HepG2 (cell line): ENCODE measurements at regions not wholly inside any gene's neighbourhood (a gene's known extent, or its start where the extent isn't known, plus 50 kb on each side); places are given as distances from the start of the nearest gene placed in this dataset.

Experiments used
- ATAC-seq: fragments of 200-7000 bp; cut with Tn5 transposase; 3 replicates; pipeline ENCODE4 v1.9.1; 2020; ENCODE audit warnings: mild to moderate bottlenecking, moderate library complexity
- BruUV-seq: library from RNA; stranded (reverse); fragments of 400-500 nt; replicated peaks from 2 replicates; lab custom pipeline; 2021; lab: Mats Ljungman, UMichigan
- CTCF ChIA-PET: fragments of 300-600 bp; formaldehyde crosslinking; extraction: SDS; loops from one replicate; lab custom pipeline; 2021; ENCODE audit warnings: low total read pairs, inconsistent platforms, low intra/inter-chr PET ratio; lab: Yijun Ruan, JAX
- POLR2A ChIA-PET: fragments of 350-600 bp; sonication (Branson Sonifier 250); formaldehyde crosslinking; loops from one replicate; lab custom pipeline; 2020; ENCODE audit warnings: antibody characterized with exemption, inconsistent platforms; lab: Yijun Ruan, JAX
- DNase-seq: peaks from one replicate; pipeline ENCODE4 v3.0.0-alpha.2; 2015; ENCODE audit warnings: low spot score
- FAIRE-seq: peaks from 3 replicates; lab custom pipeline; 2011; peaks lifted over from hg19 to GRCh38; lab: Jason Lieb, UNC
- H2AFZ ChIP-seq: one replicate; pipeline ENCODE4 v1.6.1; 2011; ENCODE audit warnings: low read length, inconsistent platforms
- H3K27ac ChIP-seq: fragments of 300-600 bp; 3 replicates; pipeline ENCODE4 v1.8.0; 2011; ENCODE audit warnings: mixed run types, mild to moderate bottlenecking, mixed read lengths, low read length, inconsistent platforms; ENCODE audit not compliant: insufficient read depth; ENCODE audit errors: extremely low read length
- H3K27me3 ChIP-seq, 2 experiments: fragments of 200-600 bp in 1 of 2; 2 replicates in 1 of 2; 3 replicates in 1 of 2; pipeline versions ENCODE4 v1.6.0 to v1.8.0; 2011; ENCODE audit warnings: low read length in 2 of 2, mild to moderate bottlenecking in 2 of 2, moderate library complexity in 2 of 2, inconsistent platforms in 1 of 2; ENCODE audit not compliant: insufficient read depth in 2 of 2, control insufficient read depth in 1 of 2
- H3K36me3 ChIP-seq, 2 experiments: fragments of 200-600 bp in 1 of 2; replicated peaks in 1 of 2; 2 replicates in 1 of 2; 3 replicates in 1 of 2; pipeline versions ENCODE4 v1.5.1 to v1.8.0; 2011; ENCODE audit warnings: low read length in 2 of 2, inconsistent platforms in 1 of 2; ENCODE audit not compliant: insufficient read depth in 2 of 2, control insufficient read depth in 1 of 2
- H3K4me1 ChIP-seq: 2 replicates; pipeline ENCODE4 v1.5.1; 2012; ENCODE audit warnings: low read length, inconsistent platforms; ENCODE audit not compliant: insufficient read depth
- H3K4me2 ChIP-seq: 2 replicates; pipeline ENCODE4 v1.6.0; 2011; ENCODE audit warnings: low read depth, low read length, inconsistent platforms
- H3K4me3 ChIP-seq, 3 experiments: fragments of 200-600 bp in 1 of 3; sonication (generic), shearing (Covaris generic) in 1 of 3; replicated peaks in 1 of 3; 2 replicates each; pipeline ENCODE4 v1.5.1; 2011 to 2016; ENCODE audit warnings: low read length in 3 of 3, inconsistent platforms in 2 of 3, low read depth in 2 of 3, mild to moderate bottlenecking in 2 of 3, control low read depth in 1 of 3, mixed read lengths in 1 of 3; ENCODE audit not compliant: insufficient read depth in 1 of 3
- H3K79me2 ChIP-seq: one replicate; pipeline ENCODE4 v1.6.1; 2011; ENCODE audit warnings: low read length, inconsistent platforms; ENCODE audit not compliant: insufficient read depth
- H3K9ac ChIP-seq: 2 replicates; pipeline ENCODE4 v1.6.0; 2011; ENCODE audit warnings: mild to moderate bottlenecking, low read depth, low read length, inconsistent platforms; ENCODE audit not compliant: insufficient read depth
- H3K9me3 ChIP-seq: 2 replicates; pipeline ENCODE4 v1.5.1; 2012; ENCODE audit warnings: mild to moderate bottlenecking, low read length
- H4K20me1 ChIP-seq: 2 replicates; pipeline ENCODE4 v1.6.0; 2011; ENCODE audit warnings: inconsistent platforms, mild to moderate bottlenecking, low read length, moderate library complexity; ENCODE audit not compliant: insufficient read depth
- CEBPG ChIP-seq: IDR thresholded peaks from 2 replicates; pipeline ENCODE4 v1.6.1; 2016
- HMGXB3 ChIP-seq: sonication (generic); formaldehyde crosslinking; IDR thresholded peaks from 2 replicates; pipeline ENCODE4 v1.4.0; 2020; ENCODE audit warnings: missing genetic modification reagents, borderline replicate concordance
- KAT7 ChIP-seq: IDR thresholded peaks from 2 replicates; pipeline ENCODE4 v1.6.1; 2018; ENCODE audit warnings: borderline replicate concordance, missing compliant biosample characterization
- NPAS2 ChIP-seq: sonication (generic); formaldehyde crosslinking; IDR thresholded peaks from 2 replicates; pipeline ENCODE4 v1.8.0; 2022; ENCODE audit warnings: mild to moderate bottlenecking, missing genetic modification reagents, borderline replicate concordance
- RBFOX2 ChIP-seq: fragments of 200-400 bp; formaldehyde crosslinking; IDR thresholded peaks from 2 replicates; pipeline ENCODE4 v1.6.1; 2017; ENCODE audit warnings: low read depth, mild to moderate bottlenecking, low read length
- RORA ChIP-seq: sonication (generic); formaldehyde crosslinking; IDR thresholded peaks from 2 replicates; pipeline ENCODE4 v1.5.0; 2020; ENCODE audit warnings: mild to moderate bottlenecking, missing genetic modification reagents, moderate library complexity
- SNAI1 ChIP-seq: sonication (generic); formaldehyde crosslinking; IDR thresholded peaks from 2 replicates; pipeline ENCODE4 v1.5.0; 2020; ENCODE audit warnings: mild to moderate bottlenecking, missing genetic modification reagents, borderline replicate concordance
- XRCC5 ChIP-seq: fragments of 200-400 bp; formaldehyde crosslinking; optimal IDR thresholded peaks from 2 replicates; pipeline ENCODE3; 2017; ENCODE audit warnings: mild to moderate bottlenecking, low read length
- ZFP90 ChIP-seq: sonication (generic); formaldehyde crosslinking; IDR thresholded peaks from 2 replicates; pipeline ENCODE4 v1.8.0; 2022; ENCODE audit warnings: missing genetic modification reagents, mild to moderate bottlenecking, inconsistent platforms, borderline replicate concordance
- ZNF605 ChIP-seq: sonication (generic); formaldehyde crosslinking; IDR thresholded peaks from 2 replicates; pipeline ENCODE4 v1.8.0; 2022; ENCODE audit warnings: mild to moderate bottlenecking, missing genetic modification reagents
- ZNF782 ChIP-seq: sonication (generic); formaldehyde crosslinking; IDR thresholded peaks from 2 replicates; pipeline ENCODE4 v1.4.0; 2020; ENCODE audit warnings: missing genetic modification reagents, mild to moderate bottlenecking, borderline replicate concordance
- WGBS: methylation state at CpG from one replicate; pipeline ENCODE4 v1.1.6; 2017; ENCODE audit warnings: low lambda C conversion rate; 5-methylcytosine and 5-hydroxymethylcytosine counted together
- in situ Hi-C: cut with HindIII; loops from 2 replicates; pipeline ENCODE4 v1.10.0; 2017; ENCODE audit warnings: low pct_unique_long_range_greater_than_20kb; ENCODE audit not compliant: extremely low pct_ligation_motif_present
- intact Hi-C: fragments of 100-400 bp; cut with micrococcal nuclease; formaldehyde crosslinking; loops from one replicate; pipeline ENCODE4 v1.10.0; 2022; ENCODE audit not compliant: unreplicated experiment
- TF ChIP-seq, protein P1 (sequence below): sonication (generic); formaldehyde crosslinking; IDR thresholded peaks from 2 replicates; pipeline ENCODE4 v1.4.0; 2020; ENCODE audit warnings: mild to moderate bottlenecking, missing genetic modification reagents

DNA sequence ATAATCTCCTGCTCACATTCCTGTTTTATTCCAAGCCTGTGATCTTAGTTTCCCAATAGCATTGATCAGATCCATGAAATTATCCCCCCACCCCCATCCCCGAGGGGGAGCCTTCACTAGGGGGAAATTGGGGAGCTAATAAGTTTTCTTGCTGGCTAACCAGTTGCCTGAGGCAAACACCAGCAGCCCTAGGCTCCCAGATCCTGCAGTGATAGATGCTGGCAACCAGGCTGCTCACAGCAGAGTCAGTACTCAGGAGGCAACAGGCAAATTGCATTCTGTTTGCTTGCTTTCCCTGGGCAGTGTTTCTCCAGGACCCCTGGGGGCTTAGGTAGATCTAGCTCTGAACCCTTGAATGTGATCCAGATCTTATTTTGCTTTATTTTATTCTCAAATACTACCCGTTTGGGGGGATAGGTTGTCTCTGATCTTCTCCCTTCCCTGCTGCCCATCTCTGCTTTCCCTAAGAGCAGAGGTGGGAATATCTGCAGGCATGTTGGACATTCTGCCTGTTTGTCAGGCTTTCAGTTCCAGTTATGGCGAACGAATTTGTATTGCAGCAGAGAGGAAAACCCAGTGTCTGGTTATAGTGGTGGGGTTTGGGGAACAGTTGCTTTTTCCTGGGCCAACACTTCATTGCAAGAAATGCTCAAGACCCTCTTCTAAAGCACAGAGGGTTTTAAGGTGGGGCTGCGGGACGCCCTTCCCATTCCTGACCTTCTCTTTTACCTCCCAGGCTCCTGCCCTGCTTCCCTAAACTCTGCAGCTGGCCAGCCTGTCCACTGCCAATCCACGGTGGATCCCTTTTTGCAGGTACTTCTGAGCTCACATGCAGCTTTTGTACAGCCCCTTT is 289.8 kb upstream of the PLXNA2 start:
- no peaks in the 10 kb centered on the region for H3K9me3 ChIP-seq
- DNase-seq (no peak), ATAC-seq (no peak), FAIRE-seq (no peak)
- intact Hi-C loops: no loop called here
- in situ Hi-C loops: no loop called here
- no peak overlapping the region for H3K9ac ChIP-seq
- H3K4me2 ChIP-seq: no peak overlapping the region
- no peaks in the 10 kb centered on the region for H3K4me1 ChIP-seq
- no peaks in the 10 kb centered on the region for H3K36me3 ChIP-seq
- H3K27me3 ChIP-seq: no peaks in the 10 kb centered on the region
- no peaks in the 10 kb centered on the region; the same call in 1 of the 2 replicates for H4K20me1 ChIP-seq
- no TSS peak for BruUV-seq
- no peaks in the 10 kb centered on the region for H3K79me2 ChIP-seq
- WGBS: 2% methylated on average over 7 of the region's 7 CpGs
- CTCF ChIA-PET: no interaction called here
- POLR2A ChIA-PET: no interaction called here
- TF ChIP-seq RORA (CRISPR knock-in tag) (no peak), HMGXB3 (CRISPR knock-in tag) (no peak), ZNF605 (CRISPR knock-in tag) (no peak), XRCC5 (no peak), CEBPG (CRISPR knock-in tag) (no peak), SNAI1 (CRISPR knock-in tag) (no peak), ZNF782 (CRISPR knock-in tag) (no peak), NPAS2 (no peak), RBFOX2 (no peak), KAT7 (CRISPR knock-in tag) (no peak), ZFP90 (CRISPR knock-in tag) (no peak)
- TF ChIP-seq, protein P1, sequence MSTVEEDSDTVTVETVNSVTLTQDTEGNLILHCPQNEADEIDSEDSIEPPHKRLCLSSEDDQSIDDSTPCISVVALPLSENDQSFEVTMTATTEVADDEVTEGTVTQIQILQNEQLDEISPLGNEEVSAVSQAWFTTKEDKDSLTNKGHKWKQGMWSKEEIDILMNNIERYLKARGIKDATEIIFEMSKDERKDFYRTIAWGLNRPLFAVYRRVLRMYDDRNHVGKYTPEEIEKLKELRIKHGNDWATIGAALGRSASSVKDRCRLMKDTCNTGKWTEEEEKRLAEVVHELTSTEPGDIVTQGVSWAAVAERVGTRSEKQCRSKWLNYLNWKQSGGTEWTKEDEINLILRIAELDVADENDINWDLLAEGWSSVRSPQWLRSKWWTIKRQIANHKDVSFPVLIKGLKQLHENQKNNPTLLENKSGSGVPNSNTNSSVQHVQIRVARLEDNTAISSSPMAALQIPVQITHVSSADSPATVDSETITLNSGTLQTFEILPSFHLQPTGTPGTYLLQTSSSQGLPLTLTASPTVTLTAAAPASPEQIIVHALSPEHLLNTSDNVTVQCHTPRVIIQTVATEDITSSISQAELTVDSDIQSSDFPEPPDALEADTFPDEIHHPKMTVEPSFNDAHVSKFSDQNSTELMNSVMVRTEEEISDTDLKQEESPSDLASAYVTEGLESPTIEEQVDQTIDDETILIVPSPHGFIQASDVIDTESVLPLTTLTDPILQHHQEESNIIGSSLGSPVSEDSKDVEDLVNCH: no peak
- TF ChIP-seq, all 625 proteins: peak for 0
- Histone ChIP-seq H3K4me3 (no peak overlapping the region), H2AFZ (no peak overlapping the region), H3K27ac (no peak overlapping the region)
